ENCODE measurements at regions not wholly inside any gene's neighbourhood (a gene's known extent, or its start where the extent isn't known, plus 50 kb on each side); places are given as distances from the start of the nearest gene placed in this dataset.

DNA sequence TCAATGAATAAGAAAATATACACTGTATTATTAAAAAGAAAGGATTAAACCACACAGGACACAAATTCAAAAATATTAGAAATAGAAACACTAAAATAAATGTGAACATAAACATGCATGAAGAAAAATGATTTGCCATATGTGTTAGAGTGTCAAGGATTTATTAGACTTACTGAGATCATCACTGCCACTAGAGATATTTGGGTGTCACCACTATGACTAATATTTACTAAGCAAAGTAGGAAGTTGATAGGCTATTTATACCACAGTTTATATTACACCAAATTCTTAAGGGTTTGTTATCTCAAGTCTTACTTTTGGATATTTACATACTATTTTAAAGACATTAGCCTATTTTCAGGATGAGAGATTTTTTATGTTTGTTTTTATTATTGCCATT, 575.0 kb upstream of the SGO1 start:
- TF ChIP-seq CTCF (IDR thresholded peaks at IDR 0.05), result no peak

DNA sequence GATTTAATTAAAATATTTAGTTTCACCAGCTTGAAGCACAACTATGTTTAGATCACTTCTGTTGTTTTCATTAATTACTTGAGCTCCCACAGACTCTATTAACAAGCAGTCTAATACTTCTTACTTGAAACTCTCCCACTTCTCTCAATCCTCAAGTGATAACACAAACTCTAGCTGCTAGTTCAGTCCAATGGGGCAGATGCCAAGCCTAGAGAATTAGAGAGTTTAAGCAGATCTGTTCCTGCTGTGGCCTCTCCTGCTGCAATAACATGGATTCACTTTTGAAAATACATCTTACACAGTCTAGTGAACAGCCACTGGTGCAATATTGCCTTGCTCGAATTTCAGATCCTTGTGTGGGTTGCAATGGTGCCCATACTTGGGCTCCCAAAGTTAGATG, 566.4 kb upstream of the SGO1 start:
- intact Hi-C loops (cut with DNase I), result no loop called here
- Histone ChIP-seq H3K27ac (no peak overlapping the region), H3K4me3 (no peak overlapping the region), H3K4me1 (no peaks in the 10 kb centered on the region), H3K27me3 (no peaks in the 10 kb centered on the region), H3K36me3 (no peaks in the 10 kb centered on the region), H3K9me3 (no peaks in the 10 kb centered on the region)
- TF ChIP-seq CTCF (IDR thresholded peaks at IDR 0.05), result no peak
- DNase-seq (ENCODE audit: low spot score in 2 of 2), result no peak

More for the DNA sequence above, 575.0 kb upstream of the SGO1 start:
- Histone ChIP-seq H3K9me3 (no peaks in the 10 kb centered on the region), H3K36me3 (no peaks in the 10 kb centered on the region), H3K27me3 (no peaks in the 10 kb centered on the region), H3K27ac (no peak overlapping the region), H3K4me3 (no peak overlapping the region), H3K4me1 (no peaks in the 10 kb centered on the region)
- no peak for DNase-seq (ENCODE audit: low spot score in 2 of 2)
- intact Hi-C loops (cut with DNase I), result no loop called here

GRCh38 chr3:20751296-20751695, 565.3 kb upstream of the SGO1 start:
- Histone ChIP-seq H3K27ac (no peak overlapping the region), H3K4me1 (no peaks in the 10 kb centered on the region), H3K27me3 (no peaks in the 10 kb centered on the region), H3K4me3 (no peak overlapping the region), H3K36me3 (no peaks in the 10 kb centered on the region), H3K9me3 (no peaks in the 10 kb centered on the region)
- no peak for TF ChIP-seq CTCF (IDR thresholded peaks at IDR 0.05)
- no peak for DNase-seq (ENCODE audit: low spot score in 2 of 2)
- intact Hi-C loops (cut with DNase I), result no loop called here

- no peak for DNase-seq (ENCODE audit: low spot score in 2 of 2)
- Histone ChIP-seq H3K27me3 (no peaks in the 10 kb centered on the region), H3K9me3 (no peaks in the 10 kb centered on the region), H3K4me1 (no peaks in the 10 kb centered on the region), H3K4me3 (no peak overlapping the region), H3K27ac (no peak overlapping the region), H3K36me3 (no peaks in the 10 kb centered on the region)
- intact Hi-C loops (cut with DNase I), result no loop called here
- TF ChIP-seq CTCF (IDR thresholded peaks at IDR 0.05), result no peak
Observed at GRCh38 chr3:20747741-20748140, 561.7 kb upstream of the SGO1 start.

- H3K27ac ChIP-seq, result no peak overlapping the region
Observed at GRCh38 chr3:20743553-20744321, 557.7 kb upstream of the SGO1 start.

More at GRCh38 chr3:20743553-20744321, 557.7 kb upstream of the SGO1 start:
- TF ChIP-seq CTCF (IDR thresholded peaks at IDR 0.05), result no peak
- no peak for DNase-seq (ENCODE audit: low spot score in 2 of 2)
- no peaks in the 10 kb centered on the region for H3K27me3 ChIP-seq
- no peaks in the 10 kb centered on the region for H3K36me3 ChIP-seq
- no peak overlapping the region for H3K4me3 ChIP-seq
- H3K9me3 ChIP-seq, result no peaks in the 10 kb centered on the region
- intact Hi-C loops (cut with DNase I), result no loop called here
- no peaks in the 10 kb centered on the region for H3K4me1 ChIP-seq

Measured in ascending aorta (tissue), 2 donors.